Stimulated activated CD4-positive, alpha-beta T cell treated with anti-CD3 and anti-CD28 coated beads, Interleukin-15, amount 100 ng/mL, for 48 hours (primary cell): ENCODE measurements at regions not wholly inside any gene's neighbourhood (a gene's known extent, or its start where the extent isn't known, plus 50 kb on each side); places are given as distances from the start of the nearest gene placed in this dataset.

Experiments used
- DNase-seq, 2 donors: peaks; one replicate each; pipeline ENCODE4 v3.0.0-alpha.2; 2020; ENCODE audit warnings: low read depth in 2 of 2

GRCh38 chr1:22285549-22286396 is 142.9 kb upstream of the WNT4 start:
- DNase-seq: no peak

- DNase-seq: no peak
Observed at GRCh38 chr1:22286491-22286890, 143.6 kb upstream of the WNT4 start.

- no peak for DNase-seq
Observed at GRCh38 chr1:22287273-22287672, 144.4 kb upstream of the WNT4 start.

GRCh38 chr1:22287946-22288520 is 145.1 kb upstream of the WNT4 start:
- DNase-seq: no peak

GRCh38 chr1:22288593-22289241 is 145.8 kb upstream of the WNT4 start:
- DNase-seq: no peak

GRCh38 chr1:22289307-22289995 is 146.6 kb upstream of the WNT4 start:
- no peak for DNase-seq

GRCh38 chr1:22290157-22290556 is 147.3 kb upstream of the WNT4 start:
- no peak for DNase-seq

GRCh38 chr1:22290611-22291010 is 147.7 kb upstream of the WNT4 start:
- no peak for DNase-seq

- no peak for DNase-seq
Observed at GRCh38 chr1:22291057-22291456, 148.2 kb upstream of the WNT4 start.

- no peak for DNase-seq
Observed at GRCh38 chr1:22291494-22291893, 148.6 kb upstream of the WNT4 start.

GRCh38 chr1:22292011-22292788 is 149.3 kb upstream of the WNT4 start:
- no peak for DNase-seq

- DNase-seq: no peak
Observed at GRCh38 chr1:22295396-22295795, 152.5 kb upstream of the WNT4 start.

GRCh38 chr1:22295856-22296255 is 153.0 kb upstream of the WNT4 start:
- DNase-seq: no peak

GRCh38 chr1:22296701-22297591 is 154.0 kb upstream of the WNT4 start:
- DNase-seq: no peak

GRCh38 chr1:22297999-22298398 is 153.7 kb upstream of the ZBTB40 start:
- DNase-seq: no peak

GRCh38 chr1:22303816-22304215 is 147.8 kb upstream of the ZBTB40 start:
- DNase-seq: no peak

GRCh38 chr1:22309572-22309971 is 142.1 kb upstream of the ZBTB40 start:
- no peak for DNase-seq

- DNase-seq: no peak
Observed at GRCh38 chr1:22311461-22311860, 140.2 kb upstream of the ZBTB40 start.

- no peak for DNase-seq
Observed at GRCh38 chr1:22313321-22313720, 138.3 kb upstream of the ZBTB40 start.

GRCh38 chr1:22314706-22315105 is 136.9 kb upstream of the ZBTB40 start:
- DNase-seq: no peak
